ENCODE measurements at regions not wholly inside any gene's neighbourhood (a gene's known extent, or its start where the extent isn't known, plus 50 kb on each side); places are given as distances from the start of the nearest gene placed in this dataset.

DNA sequence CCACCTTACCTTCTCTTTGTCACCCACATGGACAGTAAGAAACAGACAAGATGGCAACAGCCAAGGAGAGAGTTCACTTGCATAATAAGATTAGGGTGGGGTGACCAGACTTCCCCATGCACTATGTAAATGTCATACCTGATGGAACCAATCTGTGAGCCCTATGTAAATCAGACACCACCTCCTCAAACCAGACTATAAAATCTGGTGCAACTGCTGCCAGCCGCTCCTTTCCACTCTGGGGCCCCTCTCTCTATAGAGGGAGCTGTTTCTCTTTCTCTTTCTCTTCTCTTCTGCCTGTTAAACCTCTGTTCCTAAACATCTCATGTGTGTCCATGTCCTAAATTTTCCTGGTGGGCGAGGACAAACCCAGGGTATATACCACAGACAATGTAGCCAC, 405.5 kb upstream of the CNTN4 start:
- no peak for DNase-seq (ENCODE audit: low read depth)

- DNase-seq (ENCODE audit: low read depth), result no peak
Measured at GRCh38 chr3:1696669-1697275, 401.9 kb upstream of the CNTN4 start.

GRCh38 chr3:1699361-1699920, 399.2 kb upstream of the CNTN4 start:
- no peak for DNase-seq (ENCODE audit: low read depth)

GRCh38 chr3:1700650-1701049, 398.0 kb upstream of the CNTN4 start:
- DNase-seq (ENCODE audit: low read depth), result no peak

DNA sequence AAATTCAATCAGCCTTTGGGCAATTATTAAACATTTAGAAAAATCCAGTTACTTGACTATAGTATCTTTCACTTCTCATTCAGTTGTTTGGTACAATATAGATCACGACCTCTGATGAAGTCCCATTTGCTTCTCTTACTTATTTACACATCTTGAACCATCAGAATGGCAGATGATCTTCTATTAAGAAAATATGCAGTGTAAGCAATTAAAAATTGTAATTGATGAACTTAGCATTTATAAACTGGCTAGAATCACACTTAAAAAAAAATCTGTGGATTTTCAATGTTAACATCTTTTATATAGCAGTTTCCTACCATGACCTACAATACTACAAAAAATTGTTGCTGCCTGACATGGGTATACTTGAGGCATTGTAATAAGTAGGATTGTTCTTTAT, 395.5 kb upstream of the CNTN4 start:
- DNase-seq (ENCODE audit: low read depth), result no peak

DNA sequence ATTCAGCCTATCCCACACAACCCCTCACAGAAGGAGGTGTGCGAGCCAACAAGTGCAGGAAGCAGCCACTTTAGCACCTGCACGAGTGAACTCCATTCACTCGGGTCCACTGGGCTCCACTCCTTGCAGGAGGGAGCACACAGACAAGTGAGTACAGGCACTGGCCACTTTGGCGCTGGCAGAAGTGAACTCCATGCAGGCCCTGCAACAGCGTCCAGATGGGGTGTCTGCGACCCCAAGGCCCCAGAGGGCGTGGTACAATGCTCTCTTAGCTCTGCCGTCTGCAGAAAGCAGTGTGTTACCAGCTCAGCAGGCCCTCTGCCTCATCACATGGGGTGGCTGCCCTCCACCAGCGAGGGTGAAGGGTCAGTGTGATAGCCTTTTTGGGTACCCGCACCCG, 388.0 kb upstream of the CNTN4 start:
- no peak for DNase-seq (ENCODE audit: low read depth)

GRCh38 chr3:1717524-1717923, 381.1 kb upstream of the CNTN4 start:
- no peak for DNase-seq (ENCODE audit: low read depth)

DNA sequence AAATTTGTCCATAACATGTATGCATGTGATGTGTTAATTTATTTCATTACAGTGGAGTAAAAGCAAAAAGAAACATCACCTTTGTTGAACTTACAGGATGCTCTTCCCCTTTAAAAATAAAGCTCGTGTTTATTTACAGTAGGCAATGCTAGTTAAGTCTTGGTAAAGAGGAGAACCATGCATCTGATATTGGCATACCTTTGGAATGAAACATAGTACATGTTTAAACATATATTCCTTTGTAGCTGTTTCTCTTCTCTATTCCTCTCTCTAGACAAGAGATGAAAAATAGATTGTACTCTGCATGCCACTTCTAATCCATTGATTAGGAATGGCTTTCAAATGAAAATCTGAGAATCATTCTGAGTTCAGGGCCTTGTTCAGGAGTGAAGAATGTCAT, 374.9 kb upstream of the CNTN4 start:
- no peak for DNase-seq (ENCODE audit: low read depth)

- DNase-seq (ENCODE audit: low read depth), result no peak
Measured at GRCh38 chr3:1726741-1727140, 371.9 kb upstream of the CNTN4 start.

DNA sequence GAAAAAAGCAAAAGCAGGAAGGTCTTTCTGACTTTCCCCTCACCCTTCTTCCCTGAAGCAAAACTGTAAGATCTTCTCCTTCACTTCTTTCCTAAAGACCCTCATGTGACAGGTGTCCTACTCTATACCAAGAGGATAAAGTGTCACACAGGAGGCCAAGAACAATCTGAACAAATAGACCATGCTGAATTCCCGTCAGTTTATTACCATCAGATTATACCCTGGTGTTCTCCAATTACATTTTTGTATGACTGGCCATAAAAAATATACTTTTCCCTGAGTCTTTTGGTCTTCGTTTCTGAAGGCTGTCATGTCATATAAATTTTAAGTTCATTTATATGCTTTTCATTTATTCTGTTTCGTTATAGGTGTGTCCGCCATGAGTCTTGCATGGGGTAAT, 371.4 kb upstream of the CNTN4 start:
- no peak for DNase-seq (ENCODE audit: low read depth)

DNA sequence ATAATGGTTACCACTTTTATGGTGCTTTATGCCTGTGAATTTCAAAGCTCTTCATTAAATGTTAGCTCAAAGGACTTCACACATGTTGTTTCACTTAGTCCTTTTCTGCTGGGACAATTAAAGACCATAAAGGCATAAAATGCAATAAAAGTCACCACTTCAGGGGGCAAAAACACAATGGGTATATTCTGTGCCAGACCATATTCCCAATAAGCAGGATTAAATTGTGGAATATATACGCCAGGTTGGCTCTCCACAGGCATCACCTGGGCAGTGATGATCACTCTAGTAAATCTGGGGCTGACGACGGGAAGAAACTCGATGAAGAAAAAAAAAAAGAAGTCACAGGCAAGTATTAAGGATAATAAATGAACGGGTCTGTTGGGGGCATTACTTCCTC, 370.2 kb upstream of the CNTN4 start:
- no peak for DNase-seq (ENCODE audit: low read depth)

GRCh38 chr3:1734494-1735122, 364.1 kb upstream of the CNTN4 start:
- DNase-seq (ENCODE audit: low read depth), result peak; percentile 60

DNA sequence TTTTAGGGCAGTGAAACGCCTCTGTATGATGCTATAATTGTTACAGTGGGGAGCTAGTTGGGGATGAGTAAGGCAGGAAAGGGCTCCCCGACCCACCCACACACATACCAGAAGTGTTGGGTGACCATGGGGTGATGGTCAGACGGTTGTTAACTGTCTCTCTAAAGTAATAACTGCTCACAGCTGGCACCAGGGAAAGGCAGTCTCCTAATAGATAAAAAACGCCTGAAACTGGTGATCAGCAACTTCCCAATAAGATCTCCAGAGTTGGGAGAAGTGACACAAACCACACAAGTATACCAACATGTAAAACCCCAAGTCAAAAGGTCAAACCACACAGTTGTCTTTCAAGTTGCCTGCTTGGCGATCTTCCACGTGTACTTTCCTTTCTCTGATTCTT, 346.5 kb upstream of the CNTN4 start:
- no peak for DNase-seq (ENCODE audit: low read depth)

GRCh38 chr3:1766384-1766783, 332.3 kb upstream of the CNTN4 start:
- no peak for DNase-seq (ENCODE audit: low read depth)

GRCh38 chr3:1773679-1774078, 325.0 kb upstream of the CNTN4 start:
- DNase-seq (ENCODE audit: low read depth), result no peak

DNA sequence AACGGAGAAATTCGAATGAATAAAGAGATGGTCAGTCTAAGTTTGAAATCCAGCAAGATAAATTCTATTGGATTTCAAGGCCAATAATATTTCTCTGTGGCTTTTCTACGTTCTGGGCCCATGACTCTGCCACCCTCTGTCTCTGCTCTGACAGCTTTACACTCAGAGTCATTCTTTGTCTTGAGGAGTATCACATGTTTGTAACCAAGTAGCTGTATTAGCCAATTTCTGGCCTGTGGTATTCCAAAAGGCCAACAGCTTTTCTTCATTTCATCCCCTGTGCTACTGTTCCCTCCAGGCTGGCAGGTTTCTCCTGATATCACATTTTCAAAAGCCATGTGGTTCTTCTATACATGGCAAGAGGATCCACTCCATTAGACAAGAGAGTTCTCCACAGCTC, 324.1 kb upstream of the CNTN4 start:
- no peak for DNase-seq (ENCODE audit: low read depth)

GRCh38 chr3:1775321-1775720, 323.3 kb upstream of the CNTN4 start:
- no peak for DNase-seq (ENCODE audit: low read depth)

- DNase-seq (ENCODE audit: low read depth), result no peak
Measured at GRCh38 chr3:1783995-1784394, 314.7 kb upstream of the CNTN4 start.

GRCh38 chr3:1787094-1787493, 311.6 kb upstream of the CNTN4 start:
- DNase-seq (ENCODE audit: low read depth), result no peak

GRCh38 chr3:1792466-1792865, 306.2 kb upstream of the CNTN4 start:
- DNase-seq (ENCODE audit: low read depth), result no peak

GRCh38 chr3:1798711-1799405, 299.8 kb upstream of the CNTN4 start:
- DNase-seq (ENCODE audit: low read depth), result peak; percentile 43

- peak; percentile 1 for DNase-seq (ENCODE audit: low read depth)
Measured at GRCh38 chr3:1805331-1805730, 293.3 kb upstream of the CNTN4 start.

DNA sequence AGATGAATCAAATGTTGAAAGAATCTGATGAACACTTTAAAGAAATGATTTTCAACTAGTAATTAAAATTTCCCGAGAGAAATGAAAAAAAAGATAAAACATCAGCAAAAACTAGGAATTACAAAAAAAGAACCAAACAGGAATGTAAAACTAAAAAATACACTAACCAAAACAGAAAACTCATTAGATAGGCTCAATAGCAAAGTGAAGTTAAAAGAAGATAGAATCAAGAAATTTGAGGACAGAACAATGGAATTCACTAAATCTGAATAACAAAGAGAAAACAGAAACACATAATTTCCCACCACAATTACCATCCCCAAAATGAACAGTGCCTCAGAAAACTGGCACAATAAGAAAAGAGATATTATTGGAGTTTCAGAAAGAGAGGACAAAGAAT, 290.1 kb upstream of the CNTN4 start:
- no peak for DNase-seq (ENCODE audit: low read depth)
